SU-DHL-6 (cell line): ENCODE measurements at regions not wholly inside any gene's neighbourhood (a gene's known extent, or its start where the extent isn't known, plus 50 kb on each side); places are given as distances from the start of the nearest gene placed in this dataset.

ENCODE experiments used
- EZH2phosphoT487 ChIP-seq: fragments of 200-600 bp; sonication (generic), shearing (Covaris generic); conservative IDR thresholded peaks from 2 replicates; pipeline ENCODE4 v1.6.1; 2018; ENCODE audit warnings: mild to moderate bottlenecking, antibody characterized with exemption, low read length, moderate library complexity, mixed read lengths
- TF ChIP-seq, protein P1 (sequence below): fragments of 200-600 bp; sonication (generic); IDR thresholded peaks from one replicate; pipeline ENCODE4 v1.5.1; 2017; ENCODE audit warnings: antibody characterized with exemption, mild to moderate bottlenecking, low read length, moderate library complexity; ENCODE audit not compliant: insufficient read depth, poor library complexity, severe bottlenecking

DNA sequence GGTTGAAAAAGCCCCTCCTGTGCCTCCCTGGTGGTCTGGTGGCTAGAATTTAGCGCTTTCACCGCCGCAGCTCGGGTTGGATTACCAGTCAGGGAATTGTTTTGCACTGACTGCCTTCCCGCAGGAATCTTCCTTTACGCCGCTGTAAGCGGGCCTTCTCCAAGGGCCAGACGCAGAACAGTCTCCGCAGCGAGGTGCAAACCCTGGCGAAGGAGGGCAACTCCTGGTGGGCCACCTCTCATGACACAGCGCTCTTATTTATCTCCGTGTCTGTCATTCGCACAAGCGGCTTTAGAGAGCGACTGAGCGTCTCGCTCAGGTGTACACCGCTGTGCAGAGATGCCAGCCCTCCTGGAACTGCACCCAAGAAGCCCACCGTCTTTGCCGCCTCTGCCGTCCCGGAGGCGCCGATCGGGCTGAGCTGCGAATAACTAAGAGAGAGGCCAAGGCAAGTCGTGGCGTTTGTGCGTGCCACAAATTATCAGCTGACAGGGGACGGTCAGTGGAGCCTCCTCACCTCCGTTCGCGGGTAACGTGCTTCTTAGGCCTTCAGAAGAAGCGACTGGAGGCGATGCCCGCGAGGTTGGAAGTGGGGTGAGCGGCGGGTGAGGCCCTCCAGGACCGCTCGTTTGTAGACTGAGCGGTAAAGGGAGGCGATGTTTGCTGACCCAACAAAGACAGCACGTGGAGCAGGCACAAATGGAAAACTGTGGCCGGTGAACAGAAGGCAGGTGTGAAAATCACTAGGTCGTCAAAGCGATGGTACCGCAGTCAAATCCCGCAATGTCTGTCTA, 93.5 kb downstream of the PRKAB2 start:
- TF ChIP-seq, protein P1, sequence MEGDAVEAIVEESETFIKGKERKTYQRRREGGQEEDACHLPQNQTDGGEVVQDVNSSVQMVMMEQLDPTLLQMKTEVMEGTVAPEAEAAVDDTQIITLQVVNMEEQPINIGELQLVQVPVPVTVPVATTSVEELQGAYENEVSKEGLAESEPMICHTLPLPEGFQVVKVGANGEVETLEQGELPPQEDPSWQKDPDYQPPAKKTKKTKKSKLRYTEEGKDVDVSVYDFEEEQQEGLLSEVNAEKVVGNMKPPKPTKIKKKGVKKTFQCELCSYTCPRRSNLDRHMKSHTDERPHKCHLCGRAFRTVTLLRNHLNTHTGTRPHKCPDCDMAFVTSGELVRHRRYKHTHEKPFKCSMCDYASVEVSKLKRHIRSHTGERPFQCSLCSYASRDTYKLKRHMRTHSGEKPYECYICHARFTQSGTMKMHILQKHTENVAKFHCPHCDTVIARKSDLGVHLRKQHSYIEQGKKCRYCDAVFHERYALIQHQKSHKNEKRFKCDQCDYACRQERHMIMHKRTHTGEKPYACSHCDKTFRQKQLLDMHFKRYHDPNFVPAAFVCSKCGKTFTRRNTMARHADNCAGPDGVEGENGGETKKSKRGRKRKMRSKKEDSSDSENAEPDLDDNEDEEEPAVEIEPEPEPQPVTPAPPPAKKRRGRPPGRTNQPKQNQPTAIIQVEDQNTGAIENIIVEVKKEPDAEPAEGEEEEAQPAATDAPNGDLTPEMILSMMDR: no peak
- TF ChIP-seq EZH2phosphoT487: no peak
